GM18861 (cell line): ENCODE measurements at regions not wholly inside any gene's neighbourhood (a gene's known extent, or its start where the extent isn't known, plus 50 kb on each side); places are given as distances from the start of the nearest gene placed in this dataset.

ENCODE experiments used
- ATAC-seq: cut with Tn5 transposase; IDR thresholded peaks from one replicate; pipeline ENCODE4 v1.9.1; 2021; ENCODE audit not compliant: unreplicated experiment

DNA sequence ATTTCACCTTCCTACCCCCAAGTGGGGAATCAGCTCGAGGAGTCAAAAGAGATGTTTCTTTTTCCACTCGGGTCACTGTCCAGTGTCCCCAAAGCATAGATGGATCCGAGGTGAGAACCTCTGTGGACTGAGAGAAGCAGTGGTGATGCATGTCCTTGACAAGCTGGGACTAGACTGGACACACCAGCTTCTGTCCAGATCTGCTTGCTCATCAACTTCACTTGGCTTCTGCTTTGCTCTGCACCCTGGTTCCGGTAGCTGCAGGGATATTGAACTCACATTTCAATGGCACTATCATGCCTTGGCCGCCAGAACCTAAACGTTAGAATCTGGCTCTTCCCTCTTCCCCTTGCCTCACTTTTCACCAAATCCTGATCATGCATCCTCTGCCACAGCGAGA is 50.3 kb upstream of the CXCL12 start:
- ATAC-seq: no peak

- no peak for ATAC-seq
These were observed 51.3 kb upstream of the CXCL12 start for GRCh38 chr10:44436240-44436639.

- no peak for ATAC-seq
These were observed 53.1 kb upstream of the CXCL12 start for GRCh38 chr10:44437840-44438511.

DNA sequence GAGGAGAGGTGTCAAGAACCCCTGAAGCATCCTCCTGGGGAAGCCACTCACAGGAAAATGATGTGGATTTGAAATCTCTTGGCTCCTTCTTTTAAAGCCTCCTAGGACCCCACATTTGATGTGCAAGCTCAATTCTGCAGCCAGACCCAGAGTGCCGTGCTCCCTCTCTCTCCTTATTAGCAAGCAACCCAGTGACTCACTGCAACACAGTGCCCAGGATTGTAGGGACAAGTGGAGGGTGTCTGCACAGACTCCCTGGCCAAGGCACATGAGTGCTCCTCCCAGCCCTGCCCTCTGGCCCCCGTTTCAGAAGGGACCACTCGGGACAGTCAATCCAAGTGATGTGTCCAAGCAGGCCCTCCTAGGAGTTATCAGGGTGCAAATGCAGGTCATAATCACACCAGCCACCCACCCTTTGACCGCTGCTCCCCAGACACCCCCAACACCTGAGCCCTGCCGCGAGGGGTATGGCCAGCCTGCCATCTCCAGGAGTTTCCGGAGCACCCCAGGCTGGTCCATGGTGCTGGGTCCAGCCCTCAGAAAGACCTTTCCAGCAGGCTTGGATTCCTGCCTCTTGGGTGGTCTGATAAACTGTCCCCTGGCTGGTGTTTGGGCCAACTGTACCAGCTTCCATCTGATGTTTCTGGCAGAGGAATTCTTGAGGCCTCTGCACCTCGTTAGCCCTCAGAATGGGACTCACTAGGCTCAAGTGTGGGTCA is 54.5 kb upstream of the CXCL12 start:
- ATAC-seq: no peak

DNA sequence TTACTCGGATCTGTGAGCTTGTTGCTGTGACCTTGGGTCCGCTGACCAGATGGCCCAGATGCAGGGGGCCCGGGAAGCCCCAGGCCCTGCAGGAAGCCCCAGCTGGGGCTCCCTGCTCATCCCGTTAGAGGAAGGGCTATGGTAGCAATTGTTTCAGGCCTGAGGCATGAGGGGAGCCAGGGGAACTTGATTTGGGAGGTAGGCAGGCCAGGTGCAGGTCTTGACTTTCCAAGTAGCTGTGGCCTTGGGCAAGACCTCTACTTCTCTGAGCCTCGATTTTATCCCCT is 55.0 kb upstream of the CXCL12 start:
- no peak for ATAC-seq

- ATAC-seq: no peak
These were observed 72.4 kb upstream of the CXCL12 start for GRCh38 chr10:44457259-44457658.

- no peak for ATAC-seq
These were observed 73.9 kb upstream of the CXCL12 start for GRCh38 chr10:44458671-44459413.

DNA sequence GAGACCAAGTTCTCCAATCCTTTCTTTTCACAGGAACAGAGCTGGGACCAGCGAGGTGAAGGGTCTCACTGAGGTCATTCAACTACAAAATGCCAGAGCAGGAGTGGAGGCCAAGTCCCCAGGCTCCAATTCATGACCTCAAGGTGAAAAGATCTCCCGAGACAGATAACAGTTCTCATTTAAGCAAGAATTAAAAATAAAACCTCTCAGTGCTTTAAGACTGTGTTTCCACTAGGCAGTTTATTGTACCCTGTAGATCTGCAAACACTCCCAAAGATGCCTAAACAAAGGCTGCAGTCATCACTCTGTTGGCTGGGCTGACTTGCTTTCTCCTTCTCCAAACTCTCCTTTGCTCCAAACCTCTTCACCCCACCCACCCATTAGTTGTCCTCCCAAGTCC is 74.8 kb upstream of the CXCL12 start:
- no peak for ATAC-seq

DNA sequence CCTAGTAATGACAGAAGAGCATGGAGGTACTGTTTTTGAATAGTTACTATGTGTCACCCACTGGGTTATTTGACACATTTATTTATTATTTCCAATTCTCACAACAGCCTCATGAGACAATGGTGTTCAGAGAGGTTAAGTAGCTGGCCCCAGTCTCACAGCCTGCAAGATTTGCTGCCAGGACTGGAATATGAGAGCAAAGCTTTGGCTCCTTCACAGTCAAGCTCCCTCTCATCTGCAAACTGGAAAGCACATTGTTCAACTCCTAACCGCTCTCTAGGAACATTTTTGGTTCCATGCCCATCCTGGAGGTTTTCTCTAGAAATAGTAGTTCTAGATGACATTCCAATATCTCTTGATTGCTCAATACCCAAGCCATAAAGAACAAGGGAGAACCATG is 75.5 kb upstream of the CXCL12 start:
- ATAC-seq: no peak

DNA sequence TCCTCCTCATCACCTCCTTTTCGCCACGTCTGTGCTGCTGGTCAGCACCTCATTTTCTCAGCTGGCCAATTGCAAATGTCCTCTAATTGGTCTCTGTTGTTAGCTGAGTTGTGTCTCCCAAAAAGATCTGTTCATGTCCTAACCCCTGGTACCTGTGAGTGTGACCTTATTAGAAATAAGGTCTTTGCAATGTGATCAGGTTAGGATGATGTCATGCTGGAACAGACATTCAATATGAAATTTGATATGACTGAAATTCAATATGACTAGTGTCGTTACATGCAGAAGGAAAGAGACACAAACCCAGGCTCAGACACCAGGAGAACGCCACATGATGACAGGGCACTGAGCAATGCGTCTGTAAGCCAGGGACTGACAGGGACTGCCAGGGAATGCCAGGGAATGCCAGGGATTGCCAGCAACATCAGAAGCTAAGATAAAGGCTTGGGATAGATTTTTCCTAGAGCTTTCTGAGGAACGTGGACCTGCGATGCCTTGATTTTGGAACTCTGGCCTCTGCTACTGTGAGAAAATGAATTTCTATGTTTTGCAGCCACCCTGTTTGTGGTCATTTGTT is 77.5 kb upstream of the CXCL12 start:
- ATAC-seq: no peak

- no peak for ATAC-seq
These were observed 78.7 kb upstream of the CXCL12 start for GRCh38 chr10:44463511-44464121.

- no peak for ATAC-seq
These were observed 79.6 kb upstream of the CXCL12 start for GRCh38 chr10:44464503-44464902.

DNA sequence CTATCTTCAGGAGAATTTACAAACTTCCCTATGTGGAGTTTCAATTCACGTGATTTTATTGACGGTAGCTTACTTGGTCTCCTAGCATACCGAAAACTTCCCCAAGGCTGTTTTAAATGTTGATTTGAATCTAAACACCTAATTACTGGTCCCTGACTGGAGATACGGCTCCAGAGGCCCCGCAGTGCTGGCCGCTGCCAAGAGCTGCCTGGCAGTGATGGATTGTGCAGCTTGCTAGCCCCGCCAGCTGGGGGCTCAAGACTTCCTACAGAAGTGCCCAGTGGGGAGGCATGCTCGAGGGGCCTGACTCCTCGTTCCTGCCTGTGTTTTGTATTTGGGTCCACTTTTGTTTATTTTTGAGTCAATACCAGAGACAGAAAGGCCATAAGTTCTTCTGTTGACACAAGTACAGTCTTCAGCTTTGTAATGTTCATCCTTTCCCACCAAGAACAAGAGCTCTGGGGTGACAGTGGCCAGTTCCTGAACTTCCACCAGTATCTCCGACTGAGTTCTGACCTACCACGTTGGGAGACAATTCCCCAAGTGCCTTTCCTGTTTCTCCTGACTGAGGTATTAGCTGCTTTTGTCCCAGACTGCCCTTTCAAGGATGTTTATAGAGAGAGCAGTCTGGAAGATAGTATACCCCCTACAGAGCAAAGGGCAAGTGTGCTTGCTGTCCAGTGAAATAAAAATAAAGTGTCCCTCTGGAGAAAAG is 80.7 kb upstream of the CXCL12 start:
- no peak for ATAC-seq

- no peak for ATAC-seq
These were observed 81.3 kb upstream of the CXCL12 start for GRCh38 chr10:44466236-44466635.

DNA sequence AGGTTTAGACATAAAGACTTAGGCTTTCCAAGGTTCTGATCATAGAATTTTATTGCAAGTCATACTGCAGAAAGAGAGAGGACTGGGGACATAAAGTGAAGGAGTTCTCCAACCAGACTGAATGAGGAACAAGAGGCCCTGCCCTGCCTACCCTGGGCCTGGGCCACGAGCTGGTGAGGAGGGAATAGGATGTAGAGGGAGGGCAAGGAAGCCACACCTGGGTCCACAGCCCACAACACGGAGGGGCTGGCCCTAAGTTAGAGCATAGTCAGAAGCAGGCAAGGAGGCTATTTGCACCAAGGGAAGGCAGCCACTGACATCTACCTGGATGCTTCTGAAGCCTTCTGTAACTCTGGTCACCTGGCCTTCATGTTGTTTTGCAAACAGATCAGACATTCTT is 82.2 kb upstream of the CXCL12 start:
- ATAC-seq: no peak

DNA sequence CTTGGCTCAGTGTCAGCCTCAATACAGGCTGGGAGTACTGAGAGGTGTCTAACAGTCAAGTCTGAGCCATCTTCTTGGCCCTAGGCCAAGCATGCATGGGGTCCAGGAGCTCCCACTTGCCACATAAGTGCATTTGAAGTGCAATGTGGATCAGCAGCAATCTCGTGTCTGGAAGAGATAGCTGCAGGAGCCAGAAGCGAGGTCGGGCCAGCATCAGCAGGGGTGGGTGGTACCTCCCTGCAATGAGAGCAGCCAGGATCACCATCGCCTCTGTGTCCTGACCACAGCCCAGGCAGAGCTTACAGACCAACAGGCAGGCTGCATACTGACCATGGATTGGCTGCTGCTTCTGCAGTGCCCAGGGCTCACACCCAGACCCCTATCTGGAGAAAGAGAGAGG is 83.0 kb upstream of the CXCL12 start:
- no peak for ATAC-seq

- ATAC-seq: no peak
These were observed 83.6 kb upstream of the CXCL12 start for GRCh38 chr10:44468525-44468924.

- ATAC-seq: no peak
These were observed 84.1 kb upstream of the CXCL12 start for GRCh38 chr10:44468965-44469364.

GRCh38 chr10:44470784-44471183 is 85.9 kb upstream of the CXCL12 start:
- no peak for ATAC-seq

GRCh38 chr10:44471410-44471809 is 86.5 kb upstream of the CXCL12 start:
- no peak for ATAC-seq

GRCh38 chr10:44473146-44473545 is 88.2 kb upstream of the CXCL12 start:
- ATAC-seq: no peak
